Hematopoietic multipotent progenitor cell treated with erythropoietin and hydrocortisone succinate and interleukin-3 and kit ligand, for 4 days (in vitro differentiated cells): ENCODE measurements at regions not wholly inside any gene's neighbourhood (a gene's known extent, or its start where the extent isn't known, plus 50 kb on each side); places are given as distances from the start of the nearest gene placed in this dataset.
A peak's percentile ranks its signal among the peaks of the same experiment; 100 is the strongest.

ENCODE experiments used
- DNase-seq: peaks from one replicate; pipeline ENCODE4 v3.0.0-alpha.2; 2015

- no peak for DNase-seq
Measured at GRCh38 chr5:135195270-135195608, 161.2 kb upstream of the PITX1 start.

GRCh38 chr5:135194573-135195269 lies 160.7 kb upstream of the PITX1 start:
- no peak for DNase-seq

GRCh38 chr5:135194126-135194488 lies 160.1 kb upstream of the PITX1 start:
- DNase-seq: no peak

- no peak for DNase-seq
Measured at GRCh38 chr5:135193213-135194125, 159.4 kb upstream of the PITX1 start.

- DNase-seq: peak; percentile 61
Measured at GRCh38 chr5:135192351-135192750, 158.3 kb upstream of the PITX1 start.

- DNase-seq: peak; percentile 87
Measured at GRCh38 chr5:135191084-135191826, 157.2 kb upstream of the PITX1 start.

DNA sequence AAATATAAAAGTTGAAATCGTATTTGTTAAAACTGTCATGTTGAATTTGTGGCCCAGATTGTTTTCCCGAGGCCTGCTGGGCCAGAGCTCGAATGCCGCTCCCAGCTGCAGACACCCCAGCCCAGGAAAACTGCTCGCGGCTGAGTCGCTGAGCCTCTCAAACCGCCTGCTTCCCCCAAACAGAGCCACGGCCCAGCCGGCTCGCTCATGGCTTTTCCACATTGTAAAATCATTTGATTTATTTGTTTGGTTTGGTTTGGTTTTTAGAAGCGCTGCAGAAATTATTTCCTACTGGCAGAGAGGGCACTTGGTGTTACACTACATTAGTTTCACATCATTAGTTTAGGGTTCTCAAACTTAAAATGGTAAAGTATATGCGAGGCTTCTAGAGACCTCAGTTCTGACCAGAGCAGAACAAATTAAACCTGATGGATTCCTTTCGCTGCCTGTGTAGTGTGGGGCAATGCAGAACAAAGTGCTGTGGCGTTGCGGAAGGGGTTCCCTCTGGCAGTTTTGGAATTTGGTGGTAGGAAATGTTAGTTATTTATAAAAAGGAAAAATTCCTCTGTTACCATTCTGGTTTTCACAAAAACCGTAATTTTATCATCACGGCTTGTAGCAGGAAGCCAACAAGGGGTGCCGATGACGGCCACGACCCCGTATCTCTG lies 156.5 kb upstream of the PITX1 start:
- no peak for DNase-seq

GRCh38 chr5:135189024-135189423 lies 155.0 kb upstream of the PITX1 start:
- no peak for DNase-seq

GRCh38 chr5:135188233-135188914 lies 154.3 kb upstream of the PITX1 start:
- no peak for DNase-seq

GRCh38 chr5:135186662-135187522 lies 152.9 kb upstream of the PITX1 start:
- DNase-seq: peak; percentile 18

- peak; percentile 63 for DNase-seq
Measured at GRCh38 chr5:135185481-135186065, 151.5 kb upstream of the PITX1 start.

GRCh38 chr5:135184646-135185045 lies 150.6 kb upstream of the PITX1 start:
- DNase-seq: no peak

DNA sequence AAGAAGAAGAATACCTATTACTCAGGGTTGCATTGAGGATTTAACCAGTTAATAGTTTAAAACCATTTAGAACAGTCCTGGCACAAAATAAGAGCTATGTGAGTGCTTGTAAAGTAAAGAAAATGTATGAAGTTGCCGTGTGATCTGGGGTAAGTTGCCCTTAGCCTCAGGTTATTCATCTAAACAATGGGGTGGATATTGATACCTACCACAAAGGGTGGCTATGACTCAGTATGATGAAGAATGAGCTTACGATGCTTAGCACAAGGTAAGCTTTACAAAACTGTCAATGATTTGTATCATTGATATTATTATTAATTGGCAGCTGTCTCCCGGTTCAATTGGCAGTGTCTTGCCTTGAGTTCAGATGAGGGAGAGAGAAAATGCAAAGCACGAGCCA lies 149.4 kb upstream of the PITX1 start:
- DNase-seq: no peak

DNA sequence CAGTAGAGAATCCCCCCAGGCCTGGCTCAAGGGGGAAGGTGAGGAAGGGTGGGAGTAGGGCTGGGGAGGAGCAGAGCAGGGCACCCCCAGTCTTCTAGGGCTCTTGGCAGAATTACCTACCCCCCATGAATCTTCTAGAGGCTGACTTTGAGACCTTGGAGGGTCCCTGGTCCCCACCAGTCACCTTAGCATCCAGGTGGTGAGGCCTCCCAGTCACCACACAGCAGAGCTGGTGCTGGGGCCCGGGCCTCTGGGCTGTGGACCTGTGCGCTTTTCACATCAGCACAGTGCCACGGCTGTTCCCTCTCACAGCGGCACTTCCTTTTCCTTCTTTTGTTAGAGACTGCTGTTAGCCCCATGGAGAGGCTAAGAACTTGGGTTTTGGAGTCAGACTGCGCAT lies 148.6 kb upstream of the PITX1 start:
- DNase-seq: no peak

DNA sequence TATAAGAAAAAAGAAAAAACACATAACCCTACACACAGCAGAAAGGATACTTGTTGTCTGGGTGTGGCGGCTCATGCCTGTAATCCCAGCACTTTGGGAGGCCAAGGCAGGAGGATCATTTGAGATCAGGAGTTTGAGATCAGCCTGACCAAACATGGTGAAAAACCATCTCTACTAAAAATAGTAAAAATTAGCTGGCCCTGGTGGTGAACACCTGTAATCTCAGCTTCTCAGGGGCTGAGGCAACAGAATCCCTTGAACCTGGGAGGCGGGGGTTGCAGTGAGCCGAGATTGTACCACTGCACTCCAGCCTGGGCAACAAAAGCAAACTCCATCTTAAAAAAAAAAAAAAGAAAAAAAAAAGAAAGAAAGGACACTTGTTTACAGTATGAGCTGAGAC lies 147.6 kb upstream of the PITX1 start:
- DNase-seq: no peak

DNA sequence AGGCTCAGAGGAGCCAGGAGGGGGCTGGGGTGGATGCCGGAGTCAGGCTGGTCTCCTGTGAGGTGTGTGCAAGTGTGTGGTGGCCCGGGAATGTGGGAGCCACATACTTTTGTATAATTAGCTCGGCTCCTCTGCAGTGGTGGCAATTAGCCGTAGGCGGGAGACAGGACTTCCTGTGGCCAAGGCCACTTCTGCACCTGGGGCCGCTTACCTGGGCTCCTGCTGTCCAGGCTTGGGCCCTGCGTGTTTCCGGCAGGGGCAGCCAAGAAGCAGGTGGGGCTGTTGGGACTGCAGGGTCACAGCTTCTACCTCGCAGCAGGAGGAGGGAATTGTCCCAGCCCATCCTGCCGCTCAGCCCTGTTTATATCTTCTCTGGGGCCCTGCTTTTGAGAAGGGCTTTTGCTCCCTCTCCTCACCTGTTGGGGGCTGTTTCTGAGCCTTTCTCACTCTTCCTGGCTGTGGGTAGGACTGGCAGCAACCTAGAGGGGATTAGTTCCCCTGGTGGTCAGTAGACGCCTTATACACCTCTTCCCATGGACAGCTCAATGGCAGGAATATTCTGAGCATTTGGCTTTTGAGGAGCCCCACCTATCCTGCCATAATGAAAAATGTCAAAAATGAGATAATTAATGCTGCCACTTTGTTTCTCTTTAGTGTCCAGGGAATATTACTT lies 145.4 kb upstream of the PITX1 start:
- no peak for DNase-seq

GRCh38 chr5:135178476-135179155 lies 144.6 kb upstream of the PITX1 start:
- DNase-seq: no peak

GRCh38 chr5:135177591-135177990 lies 143.6 kb upstream of the PITX1 start:
- no peak for DNase-seq

DNA sequence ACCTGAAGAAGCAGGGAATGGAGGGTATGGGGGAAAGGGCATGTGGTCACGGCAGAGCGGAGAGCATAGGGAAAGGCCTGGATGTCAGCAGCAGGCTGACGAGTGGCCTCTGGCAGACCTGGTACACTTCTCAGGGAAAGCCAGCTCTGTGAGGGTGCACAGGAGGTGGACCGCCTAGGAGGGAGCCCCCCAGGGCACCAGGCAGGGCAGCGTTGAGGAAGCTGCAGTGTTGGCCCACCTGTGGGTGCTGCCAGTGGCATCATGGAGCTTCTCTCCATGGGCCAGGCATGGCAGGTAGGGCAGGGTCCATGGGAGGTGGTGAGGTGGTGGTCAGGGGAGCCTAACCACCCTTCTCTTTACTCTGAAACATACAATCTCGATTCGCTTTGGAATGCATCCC lies 143.0 kb upstream of the PITX1 start:
- DNase-seq: no peak
